Loucy (cell line): ENCODE measurements at regions not wholly inside any gene's neighbourhood (a gene's known extent, or its start where the extent isn't known, plus 50 kb on each side); places are given as distances from the start of the nearest gene placed in this dataset.
"Not testable (repeated sequence)": the region's sequence is repeated elsewhere in the genome, so short reads cannot be mapped to it uniquely, and the experiment has no call there.

Experiments
- H2AFZ ChIP-seq: fragments of 200-600 bp; sonication (generic); 2 replicates; pipeline ENCODE4 v1.6.0; 2016; ENCODE audit warnings: antibody characterized with exemption, mild to moderate bottlenecking, low read length, moderate library complexity
- H3F3A ChIP-seq: fragments of 200-600 bp; 2 replicates; pipeline ENCODE4 v1.6.0; 2016; ENCODE audit warnings: antibody characterized with exemption, low read depth, mild to moderate bottlenecking
- H3K27me3 ChIP-seq: fragments of 200-600 bp; sonication (generic); 2 replicates; pipeline ENCODE4 v1.6.1; 2014; ENCODE audit warnings: low read length, mild to moderate bottlenecking; ENCODE audit not compliant: insufficient read depth, poor library complexity, severe bottlenecking
- H3K36me3 ChIP-seq: fragments of 200-600 bp; sonication (generic); 2 replicates; pipeline ENCODE4 v1.6.1; 2016; ENCODE audit warnings: low read length; ENCODE audit not compliant: insufficient read depth
- H3K4me1 ChIP-seq: fragments of 200-600 bp; sonication (generic); 2 replicates; pipeline ENCODE4 v1.5.1; 2014; ENCODE audit warnings: low read length, mild to moderate bottlenecking; ENCODE audit not compliant: insufficient read depth, poor library complexity, severe bottlenecking
- H3K4me2 ChIP-seq: fragments of 200-600 bp; sonication (generic); 2 replicates; pipeline ENCODE4 v1.6.0; 2014; ENCODE audit warnings: antibody characterized with exemption, low read length, low read depth, mild to moderate bottlenecking; ENCODE audit not compliant: poor library complexity, severe bottlenecking
- H3K4me3 ChIP-seq: fragments of 200-600 bp; sonication (generic); 2 replicates; pipeline ENCODE4 v1.5.1; 2014; ENCODE audit warnings: low read length, mild to moderate bottlenecking, mixed read lengths; ENCODE audit not compliant: poor library complexity, severe bottlenecking
- H3K79me2 ChIP-seq: fragments of 200-600 bp; sonication (generic); 2 replicates; pipeline ENCODE4 v1.6.1; 2014; ENCODE audit warnings: low read length; ENCODE audit not compliant: insufficient read depth
- H3K9ac ChIP-seq: fragments of 200-600 bp; sonication (generic); 2 replicates; pipeline ENCODE4 v1.6.0; 2014; ENCODE audit warnings: mild to moderate bottlenecking, low read depth, low read length, moderate library complexity; ENCODE audit not compliant: poor library complexity, severe bottlenecking
- H3K9me2 ChIP-seq: fragments of 200-600 bp; sonication (generic); replicated peaks from 2 replicates; pipeline ENCODE4 v1.6.1; 2016; ENCODE audit warnings: low read depth, low read length, mixed read lengths
- H3K9me3 ChIP-seq: fragments of 200-600 bp; sonication (generic); 2 replicates; pipeline ENCODE4 v1.6.1; 2014; ENCODE audit warnings: mild to moderate bottlenecking, antibody characterized with exemption, low read length, low read depth; ENCODE audit not compliant: insufficient read depth
- H4K20me1 ChIP-seq: fragments of 200-600 bp; sonication (generic); 2 replicates; pipeline ENCODE4 v1.6.0; 2014; ENCODE audit warnings: antibody characterized with exemption, low read length, mild to moderate bottlenecking; ENCODE audit not compliant: insufficient read depth, poor library complexity, severe bottlenecking
- CTCF ChIP-seq: fragments of 200-600 bp; sonication (generic); conservative IDR thresholded peaks from 2 replicates; pipeline ENCODE4 v1.5.1; 2014; ENCODE audit warnings: mild to moderate bottlenecking, antibody characterized with exemption, low read length
- EZH2phosphoT487 ChIP-seq: fragments of 200-600 bp; IDR thresholded peaks from 2 replicates; pipeline ENCODE4 v1.6.1; 2018; ENCODE audit warnings: antibody characterized with exemption, mild to moderate bottlenecking, moderate library complexity, borderline replicate concordance

- no peaks in the 10 kb centered on the region for H3K4me1 ChIP-seq
- no peaks in the 10 kb centered on the region for H3K9me3 ChIP-seq
- H3K9me2 ChIP-seq: no peaks in the 10 kb centered on the region
- H2AFZ ChIP-seq: no peak overlapping the region
- H3K4me2 ChIP-seq: no peak overlapping the region
- no peak for TF ChIP-seq EZH2phosphoT487
- TF ChIP-seq CTCF: no peak
- H4K20me1 ChIP-seq: no peaks in the 10 kb centered on the region
- H3K27me3 ChIP-seq: no peaks in the 10 kb centered on the region
- H3K4me3 ChIP-seq: no peak overlapping the region
- no peaks in the 10 kb centered on the region for H3K36me3 ChIP-seq
- H3F3A ChIP-seq: no peaks in the 10 kb centered on the region
- H3K9ac ChIP-seq: no peak overlapping the region
- no peaks in the 10 kb centered on the region for H3K79me2 ChIP-seq
These were observed 179.3 kb upstream of the FLRT2 start for GRCh38 chr14:85350667-85351066.

- H3K9ac ChIP-seq, H3K4me1 ChIP-seq, H3K9me3 ChIP-seq, H3K4me2 ChIP-seq, H3K27me3 ChIP-seq, H3K9me2 ChIP-seq, H3F3A ChIP-seq, H2AFZ ChIP-seq, H4K20me1 ChIP-seq, H3K79me2 ChIP-seq, H3K4me3 ChIP-seq, H3K36me3 ChIP-seq: not testable (repeated sequence)
These were observed 177.4 kb upstream of the FLRT2 start for GRCh38 chr14:85352588-85352987.

DNA sequence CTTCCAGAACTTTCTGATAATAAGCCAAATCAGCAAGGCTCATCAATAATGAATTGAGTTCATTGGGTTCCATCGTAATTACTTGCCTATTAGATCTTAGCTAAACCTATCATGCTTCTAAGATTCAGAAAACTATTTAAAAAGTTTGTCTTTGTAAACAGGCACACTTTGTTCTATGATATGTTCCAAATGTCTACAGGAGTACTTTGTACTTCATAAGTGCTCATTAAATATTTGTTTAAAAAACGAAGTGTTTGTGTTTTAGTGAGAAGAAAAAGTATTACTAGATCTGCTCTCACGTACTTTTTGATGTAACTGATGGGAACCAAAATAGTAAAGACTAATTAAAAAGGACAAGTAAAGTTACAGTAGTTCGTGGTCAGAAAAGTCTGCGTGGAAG lies 172.8 kb upstream of the FLRT2 start:
- no peaks in the 10 kb centered on the region for H3K27me3 ChIP-seq
- no peaks in the 10 kb centered on the region for H3K9me3 ChIP-seq
- H3K9ac ChIP-seq: no peak overlapping the region
- no peaks in the 10 kb centered on the region for H3K9me2 ChIP-seq
- H2AFZ ChIP-seq: no peak overlapping the region
- no peaks in the 10 kb centered on the region for H3K4me1 ChIP-seq
- no peaks in the 10 kb centered on the region for H3F3A ChIP-seq
- no peaks in the 10 kb centered on the region for H4K20me1 ChIP-seq
- no peak for TF ChIP-seq CTCF
- no peak for TF ChIP-seq EZH2phosphoT487
- H3K4me3 ChIP-seq: no peak overlapping the region
- H3K79me2 ChIP-seq: no peaks in the 10 kb centered on the region
- no peak overlapping the region for H3K4me2 ChIP-seq
- no peaks in the 10 kb centered on the region for H3K36me3 ChIP-seq

DNA sequence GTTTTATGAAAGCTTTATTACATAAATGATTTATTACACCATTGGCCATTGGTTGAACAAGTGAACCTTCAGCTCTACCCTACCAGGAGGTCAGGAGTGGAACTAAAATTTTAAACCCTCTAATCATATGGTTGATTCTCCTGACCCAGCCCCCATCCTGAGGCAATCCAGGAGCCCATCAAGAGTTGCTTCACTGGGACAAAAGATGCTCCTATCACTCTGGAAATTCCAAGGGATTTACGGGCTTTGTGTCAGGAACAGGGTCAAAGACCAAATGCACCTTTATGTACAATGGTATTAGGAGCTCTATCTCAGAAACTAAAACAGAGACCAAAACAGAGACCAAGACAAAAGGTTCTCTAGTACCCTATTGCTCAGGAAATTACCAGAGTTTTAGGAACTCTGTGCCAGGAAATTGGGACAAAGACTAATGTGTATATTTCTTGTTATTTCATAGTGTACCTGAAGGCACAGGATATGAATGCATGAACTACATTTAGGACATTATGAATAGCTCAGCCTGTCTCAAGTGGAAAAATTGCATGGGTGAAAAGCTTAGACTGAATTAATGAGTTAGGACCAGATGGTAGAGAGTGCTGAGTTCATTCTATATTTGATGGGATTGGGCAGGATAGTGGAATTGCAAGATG lies 171.7 kb upstream of the FLRT2 start:
- Histone ChIP-seq H3K9me2 (no peaks in the 10 kb centered on the region), H3K9ac (no peak overlapping the region), H3K36me3 (no peaks in the 10 kb centered on the region), H3K79me2 (no peaks in the 10 kb centered on the region), H3K4me2 (no peak overlapping the region), H3K4me3 (no peak overlapping the region), H3K9me3 (no peaks in the 10 kb centered on the region), H2AFZ (no peak overlapping the region), H3K4me1 (no peaks in the 10 kb centered on the region), H3F3A (no peaks in the 10 kb centered on the region), H3K27me3 (no peaks in the 10 kb centered on the region), H4K20me1 (no peaks in the 10 kb centered on the region)
- TF ChIP-seq CTCF (no peak), EZH2phosphoT487 (no peak)
